ENCODE measurements at regions not wholly inside any gene's neighbourhood (a gene's known extent, or its start where the extent isn't known, plus 50 kb on each side); places are given as distances from the start of the nearest gene placed in this dataset.

DNA sequence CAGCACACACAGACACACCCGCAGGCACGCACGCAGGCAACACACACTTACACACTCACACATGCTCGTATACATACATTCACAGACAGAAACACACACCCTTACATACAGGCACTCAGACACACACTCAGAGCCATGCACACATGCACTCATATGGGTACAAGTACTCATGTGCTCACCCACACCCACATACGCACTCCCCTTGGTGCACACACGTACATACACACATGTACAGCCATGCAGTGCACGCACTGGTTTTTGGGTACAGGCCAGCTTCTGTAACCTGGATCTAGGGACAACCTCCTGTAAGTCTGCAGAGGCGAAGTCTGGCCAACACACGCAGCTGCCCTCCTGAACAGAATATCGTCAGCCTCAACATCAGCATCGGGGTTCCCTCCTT lies 221.3 kb upstream of the RTL1 start:
- 75% methylated on average over 11 of the region's 11 CpGs for WGBS (ENCODE audit: low lambda C conversion rate)
- no peaks in the 10 kb centered on the region for H3K9me2 ChIP-seq
- peaks cover 0 to 75% of the 10 kb centered on the region in 2 experiments; a peak in 2 of 4 replicates for H3K4me1 ChIP-seq (ENCODE audit: control insufficient read depth in 1 of 2, insufficient read depth in 2 of 2, low read depth in 1 of 2, low read length in 1 of 2)
- H2AFZ ChIP-seq (ENCODE audit: low read depth): no peak overlapping the region
- H3K9ac ChIP-seq: no peak overlapping the region
- no peaks in the 10 kb centered on the region for H3K9me3 ChIP-seq
- TF ChIP-seq SIN3A (IDR thresholded peaks at IDR 0.05; ENCODE audit: borderline replicate concordance, low read depth, low read length): no peak
- TF ChIP-seq, protein P1, sequence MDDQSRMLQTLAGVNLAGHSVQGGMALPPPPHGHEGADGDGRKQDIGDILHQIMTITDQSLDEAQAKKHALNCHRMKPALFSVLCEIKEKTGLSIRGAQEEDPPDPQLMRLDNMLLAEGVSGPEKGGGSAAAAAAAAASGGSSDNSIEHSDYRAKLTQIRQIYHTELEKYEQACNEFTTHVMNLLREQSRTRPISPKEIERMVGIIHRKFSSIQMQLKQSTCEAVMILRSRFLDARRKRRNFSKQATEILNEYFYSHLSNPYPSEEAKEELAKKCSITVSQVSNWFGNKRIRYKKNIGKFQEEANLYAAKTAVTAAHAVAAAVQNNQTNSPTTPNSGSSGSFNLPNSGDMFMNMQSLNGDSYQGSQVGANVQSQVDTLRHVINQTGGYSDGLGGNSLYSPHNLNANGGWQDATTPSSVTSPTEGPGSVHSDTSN (IDR thresholded peaks at IDR 0.05): no peak
- no peak for TF ChIP-seq EP300 (IDR thresholded peaks at IDR 0.05; ENCODE audit: borderline replicate concordance in 1 of 2, low read depth in 1 of 2, low read length in 1 of 2)
- TF ChIP-seq, protein P2, sequence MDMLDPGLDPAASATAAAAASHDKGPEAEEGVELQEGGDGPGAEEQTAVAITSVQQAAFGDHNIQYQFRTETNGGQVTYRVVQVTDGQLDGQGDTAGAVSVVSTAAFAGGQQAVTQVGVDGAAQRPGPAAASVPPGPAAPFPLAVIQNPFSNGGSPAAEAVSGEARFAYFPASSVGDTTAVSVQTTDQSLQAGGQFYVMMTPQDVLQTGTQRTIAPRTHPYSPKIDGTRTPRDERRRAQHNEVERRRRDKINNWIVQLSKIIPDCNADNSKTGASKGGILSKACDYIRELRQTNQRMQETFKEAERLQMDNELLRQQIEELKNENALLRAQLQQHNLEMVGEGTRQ (IDR thresholded peaks at IDR 0.05; ENCODE audit: borderline replicate concordance, low read depth, low read length): no peak
- TF ChIP-seq, protein P3, sequence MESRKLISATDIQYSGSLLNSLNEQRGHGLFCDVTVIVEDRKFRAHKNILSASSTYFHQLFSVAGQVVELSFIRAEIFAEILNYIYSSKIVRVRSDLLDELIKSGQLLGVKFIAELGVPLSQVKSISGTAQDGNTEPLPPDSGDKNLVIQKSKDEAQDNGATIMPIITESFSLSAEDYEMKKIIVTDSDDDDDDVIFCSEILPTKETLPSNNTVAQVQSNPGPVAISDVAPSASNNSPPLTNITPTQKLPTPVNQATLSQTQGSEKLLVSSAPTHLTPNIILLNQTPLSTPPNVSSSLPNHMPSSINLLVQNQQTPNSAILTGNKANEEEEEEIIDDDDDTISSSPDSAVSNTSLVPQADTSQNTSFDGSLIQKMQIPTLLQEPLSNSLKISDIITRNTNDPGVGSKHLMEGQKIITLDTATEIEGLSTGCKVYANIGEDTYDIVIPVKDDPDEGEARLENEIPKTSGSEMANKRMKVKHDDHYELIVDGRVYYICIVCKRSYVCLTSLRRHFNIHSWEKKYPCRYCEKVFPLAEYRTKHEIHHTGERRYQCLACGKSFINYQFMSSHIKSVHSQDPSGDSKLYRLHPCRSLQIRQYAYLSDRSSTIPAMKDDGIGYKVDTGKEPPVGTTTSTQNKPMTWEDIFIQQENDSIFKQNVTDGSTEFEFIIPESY (IDR thresholded peaks at IDR 0.05; ENCODE audit: borderline replicate concordance, low read depth): no peak
- no peak for TF ChIP-seq TCF12 (IDR thresholded peaks at IDR 0.05)
- TF ChIP-seq MEF2A (IDR thresholded peaks at IDR 0.05; ENCODE audit: borderline replicate concordance, low read depth): no peak
- TF ChIP-seq NFIC (IDR thresholded peaks at IDR 0.05; ENCODE audit: borderline replicate concordance): no peak
- no peak for TF ChIP-seq GATA2 (CRISPR knock-in tag; IDR thresholded peaks at IDR 0.05)
- no peak for TF ChIP-seq GABPA (IDR thresholded peaks at IDR 0.05; ENCODE audit: low read depth)
- TF ChIP-seq, protein P4, sequence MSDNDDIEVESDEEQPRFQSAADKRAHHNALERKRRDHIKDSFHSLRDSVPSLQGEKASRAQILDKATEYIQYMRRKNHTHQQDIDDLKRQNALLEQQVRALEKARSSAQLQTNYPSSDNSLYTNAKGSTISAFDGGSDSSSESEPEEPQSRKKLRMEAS (IDR thresholded peaks at IDR 0.05; ENCODE audit: low read depth): no peak
- TF ChIP-seq FOXJ3 (CRISPR knock-in tag; IDR thresholded peaks at IDR 0.05): no peak
- TF ChIP-seq, protein P5, sequence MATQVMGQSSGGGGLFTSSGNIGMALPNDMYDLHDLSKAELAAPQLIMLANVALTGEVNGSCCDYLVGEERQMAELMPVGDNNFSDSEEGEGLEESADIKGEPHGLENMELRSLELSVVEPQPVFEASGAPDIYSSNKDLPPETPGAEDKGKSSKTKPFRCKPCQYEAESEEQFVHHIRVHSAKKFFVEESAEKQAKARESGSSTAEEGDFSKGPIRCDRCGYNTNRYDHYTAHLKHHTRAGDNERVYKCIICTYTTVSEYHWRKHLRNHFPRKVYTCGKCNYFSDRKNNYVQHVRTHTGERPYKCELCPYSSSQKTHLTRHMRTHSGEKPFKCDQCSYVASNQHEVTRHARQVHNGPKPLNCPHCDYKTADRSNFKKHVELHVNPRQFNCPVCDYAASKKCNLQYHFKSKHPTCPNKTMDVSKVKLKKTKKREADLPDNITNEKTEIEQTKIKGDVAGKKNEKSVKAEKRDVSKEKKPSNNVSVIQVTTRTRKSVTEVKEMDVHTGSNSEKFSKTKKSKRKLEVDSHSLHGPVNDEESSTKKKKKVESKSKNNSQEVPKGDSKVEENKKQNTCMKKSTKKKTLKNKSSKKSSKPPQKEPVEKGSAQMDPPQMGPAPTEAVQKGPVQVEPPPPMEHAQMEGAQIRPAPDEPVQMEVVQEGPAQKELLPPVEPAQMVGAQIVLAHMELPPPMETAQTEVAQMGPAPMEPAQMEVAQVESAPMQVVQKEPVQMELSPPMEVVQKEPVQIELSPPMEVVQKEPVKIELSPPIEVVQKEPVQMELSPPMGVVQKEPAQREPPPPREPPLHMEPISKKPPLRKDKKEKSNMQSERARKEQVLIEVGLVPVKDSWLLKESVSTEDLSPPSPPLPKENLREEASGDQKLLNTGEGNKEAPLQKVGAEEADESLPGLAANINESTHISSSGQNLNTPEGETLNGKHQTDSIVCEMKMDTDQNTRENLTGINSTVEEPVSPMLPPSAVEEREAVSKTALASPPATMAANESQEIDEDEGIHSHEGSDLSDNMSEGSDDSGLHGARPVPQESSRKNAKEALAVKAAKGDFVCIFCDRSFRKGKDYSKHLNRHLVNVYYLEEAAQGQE (IDR thresholded peaks at IDR 0.05; ENCODE audit: low read depth, low read length): no peak
- TF ChIP-seq, protein P6, sequence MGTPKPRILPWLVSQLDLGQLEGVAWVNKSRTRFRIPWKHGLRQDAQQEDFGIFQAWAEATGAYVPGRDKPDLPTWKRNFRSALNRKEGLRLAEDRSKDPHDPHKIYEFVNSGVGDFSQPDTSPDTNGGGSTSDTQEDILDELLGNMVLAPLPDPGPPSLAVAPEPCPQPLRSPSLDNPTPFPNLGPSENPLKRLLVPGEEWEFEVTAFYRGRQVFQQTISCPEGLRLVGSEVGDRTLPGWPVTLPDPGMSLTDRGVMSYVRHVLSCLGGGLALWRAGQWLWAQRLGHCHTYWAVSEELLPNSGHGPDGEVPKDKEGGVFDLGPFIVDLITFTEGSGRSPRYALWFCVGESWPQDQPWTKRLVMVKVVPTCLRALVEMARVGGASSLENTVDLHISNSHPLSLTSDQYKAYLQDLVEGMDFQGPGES (IDR thresholded peaks at IDR 0.05; ENCODE audit: low read depth, low read length): no peak
- TF ChIP-seq RCOR1 (IDR thresholded peaks at IDR 0.05; ENCODE audit: low read length): no peak
- TF ChIP-seq FOXM1 (IDR thresholded peaks at IDR 0.05; ENCODE audit: low read depth): no peak
- TF ChIP-seq SMC3 (IDR thresholded peaks at IDR 0.05; ENCODE audit: low read depth, low read length): no peak
- H3K4me3 ChIP-seq (ENCODE audit: low read depth in 2 of 2, low read length in 1 of 2): no peak overlapping the region
- ChIA-PET POLR2A (no interaction called here), CTCF (no interaction called here)
- H3F3A ChIP-seq (replicated peaks; ENCODE audit: insufficient read depth): no peaks in the 10 kb centered on the region
- no peaks in the 10 kb centered on the region for H3K79me2 ChIP-seq (ENCODE audit: insufficient read depth)
- DNase-seq: no peak
- no peaks in the 10 kb centered on the region for H3K36me3 ChIP-seq (replicated peaks in 1 of 2; ENCODE audit: control insufficient read depth in 1 of 2, insufficient read depth in 2 of 2, low read length in 1 of 2)
- H4K20me1 ChIP-seq (ENCODE audit: insufficient read depth): no peaks in the 10 kb centered on the region
- H3K4me2 ChIP-seq: no peak overlapping the region
- H3K27ac ChIP-seq (ENCODE audit: low read depth in 2 of 2, low read length in 1 of 2): peak overlapping the region in 1 of 2 experiments; percentile 99; a peak in 1 of 4 replicates
- no peaks in the 10 kb centered on the region for H3K27me3 ChIP-seq (ENCODE audit: insufficient read depth)

All from SK-N-SH (cell line).